Uterus (tissue), 3 donors: ENCODE measurements at regions not wholly inside any gene's neighbourhood (a gene's known extent, or its start where the extent isn't known, plus 50 kb on each side); places are given as distances from the start of the nearest gene placed in this dataset.

Experiments
- DNase-seq, 2 donors: peaks; one replicate each; pipeline ENCODE4 v3.0.0-alpha.2; 2019 to 2020
- H3K27ac ChIP-seq, 2 donors: fragments of 200-600 bp; sonication (generic); 1 replicate in 1 of 2; 2 replicates in 1 of 2; pipeline ENCODE4 v1.5.1; 2016 to 2018
- H3K27me3 ChIP-seq, 2 donors: fragments of 200-600 bp; sonication (generic); one replicate each; pipeline ENCODE4 v1.5.1; 2018 to 2019; ENCODE audit warnings: control low read depth in 1 of 2
- H3K36me3 ChIP-seq, 2 donors: fragments of 200-600 bp; sonication (generic); one replicate each; pipeline ENCODE4 v1.5.1; 2019; ENCODE audit warnings: control low read depth in 1 of 2
- H3K4me1 ChIP-seq, 2 donors: fragments of 200-600 bp; sonication (generic); one replicate each; pipeline ENCODE4 v1.5.1; 2018 to 2019; ENCODE audit warnings: control low read depth in 1 of 2
- H3K4me3 ChIP-seq, 2 donors: fragments of 200-600 bp; sonication (generic); 1 replicate in 1 of 2; 2 replicates in 1 of 2; pipeline ENCODE4 v1.5.1; 2018 to 2019; ENCODE audit warnings: mild to moderate bottlenecking in 1 of 2
- H3K9me3 ChIP-seq, 2 donors: fragments of 200-600 bp; sonication (generic); one replicate each; pipeline ENCODE4 v1.5.1; 2019; ENCODE audit warnings: control low read depth in 1 of 2
- CTCF ChIP-seq, 4 experiments: fragments of 200-600 bp in 2 of 4; fragments of 450-650 bp in 2 of 4; sonication (generic) in 2 of 4; IDR thresholded peaks; one replicate each; pipeline ENCODE4 v1.5.1; 2016 to 2019; ENCODE audit warnings: antibody characterized with exemption in 4 of 4, mild to moderate bottlenecking in 2 of 4, moderate library complexity in 1 of 4
- POLR2A ChIP-seq, 2 donors: fragments of 450-650 bp; IDR thresholded peaks; one replicate each; pipeline ENCODE4 v1.6.1; 2016; ENCODE audit warnings: antibody characterized with exemption in 2 of 2, mild to moderate bottlenecking in 1 of 2, moderate library complexity in 1 of 2
- intact Hi-C: fragments of 100-400 bp; cut with DNase I; formaldehyde crosslinking; loops from one replicate; pipeline ENCODE4 v1.15.1; 2023; ENCODE audit warnings: low total_unique reads
- donor health status: DM: yes; HTN: yes; CAD: no.

GRCh38 chr22:48167238-48167637 lies 1404.8 kb downstream of the TBC1D22A start:
- no peak for DNase-seq
- Histone ChIP-seq H3K27ac (no peak overlapping the region), H3K9me3 (no peaks in the 10 kb centered on the region), H3K36me3 (no peaks in the 10 kb centered on the region), H3K4me1 (no peaks in the 10 kb centered on the region), H3K4me3 (no peak overlapping the region), H3K27me3 (no peaks in the 10 kb centered on the region)
- TF ChIP-seq POLR2A (IDR thresholded peaks at IDR 0.05), result no peak
- no peak for TF ChIP-seq CTCF (IDR thresholded peaks at IDR 0.05)
- intact Hi-C loops, result no loop called here

GRCh38 chr22:48161298-48161697 lies 1398.8 kb downstream of the TBC1D22A start:
- Histone ChIP-seq H3K27me3 (no peaks in the 10 kb centered on the region), H3K4me1 (no peaks in the 10 kb centered on the region), H3K9me3 (no peaks in the 10 kb centered on the region), H3K4me3 (no peak overlapping the region), H3K27ac (no peak overlapping the region), H3K36me3 (no peaks in the 10 kb centered on the region)
- TF ChIP-seq CTCF (IDR thresholded peaks at IDR 0.05) (no peak), POLR2A (IDR thresholded peaks at IDR 0.05) (no peak)
- intact Hi-C loops, result no loop called here
- no peak for DNase-seq

- intact Hi-C loops, result no loop called here
- H3K36me3 ChIP-seq, result no peaks in the 10 kb centered on the region
Measured at GRCh38 chr22:48157676-48158075, 1395.2 kb downstream of the TBC1D22A start.

GRCh38 chr22:48156603-48157355 lies 1394.3 kb downstream of the TBC1D22A start:
- no peak overlapping the region for H3K4me3 ChIP-seq
- no peak overlapping the region for H3K27ac ChIP-seq
- no peak for DNase-seq
- TF ChIP-seq POLR2A (IDR thresholded peaks at IDR 0.05) (no peak), CTCF (IDR thresholded peaks at IDR 0.05) (no peak)
- no peaks in the 10 kb centered on the region for H3K9me3 ChIP-seq
- no peaks in the 10 kb centered on the region for H3K4me1 ChIP-seq
- no peaks in the 10 kb centered on the region for H3K27me3 ChIP-seq
- no peaks in the 10 kb centered on the region for H3K36me3 ChIP-seq
- intact Hi-C loops, result no loop called here

More at GRCh38 chr22:48157676-48158075, 1395.2 kb downstream of the TBC1D22A start:
- no peaks in the 10 kb centered on the region for H3K4me1 ChIP-seq
- no peak overlapping the region for H3K27ac ChIP-seq
- no peak overlapping the region for H3K4me3 ChIP-seq
- TF ChIP-seq POLR2A (IDR thresholded peaks at IDR 0.05) (no peak), CTCF (IDR thresholded peaks at IDR 0.05) (no peak)
- no peak for DNase-seq
- H3K27me3 ChIP-seq, result no peaks in the 10 kb centered on the region
- H3K9me3 ChIP-seq, result no peaks in the 10 kb centered on the region

GRCh38 chr22:48155446-48155845 lies 1393.0 kb downstream of the TBC1D22A start:
- no peaks in the 10 kb centered on the region for H3K27me3 ChIP-seq
- H3K36me3 ChIP-seq, result no peaks in the 10 kb centered on the region
- H3K4me3 ChIP-seq, result no peak overlapping the region
- no peaks in the 10 kb centered on the region for H3K9me3 ChIP-seq
- TF ChIP-seq POLR2A (IDR thresholded peaks at IDR 0.05) (no peak), CTCF (IDR thresholded peaks at IDR 0.05) (no peak)
- no peak for DNase-seq
- H3K4me1 ChIP-seq, result no peaks in the 10 kb centered on the region
- H3K27ac ChIP-seq, result no peak overlapping the region
- intact Hi-C loops, result no loop called here
